WTC11 (cell line): ENCODE measurements at regions not wholly inside any gene's neighbourhood (a gene's known extent, or its start where the extent isn't known, plus 50 kb on each side); places are given as distances from the start of the nearest gene placed in this dataset.
"Not testable (repeated sequence)": the region's sequence is repeated elsewhere in the genome, so short reads cannot be mapped to it uniquely, and the experiment has no call there.

Source experiments
- ATAC-seq: fragments of 200-7000 bp; cut with Tn5 transposase; 2 replicates; pipeline ENCODE4 v1.10.0; 2021; ENCODE audit warnings: mild to moderate bottlenecking, moderate library complexity
- CTCF ChIA-PET: fragments of 300-600 bp; sonication (Branson Sonifier 250); formaldehyde crosslinking; loops from one replicate; lab custom pipeline; 2021; ENCODE audit warnings: antibody characterized with exemption; lab: Charles Lee
- POLR2A ChIA-PET: fragments of 350-600 bp; sonication (Branson Sonifier 250); formaldehyde crosslinking; loops from one replicate; lab custom pipeline; 2021; ENCODE audit warnings: antibody characterized with exemption; lab: Charles Lee
- DNase-seq: peaks from one replicate; pipeline ENCODE4 v3.0.0; 2021; ENCODE audit warnings: low spot score
- H3K27ac Mint-ChIP-seq: 2 replicates; pipeline ENCODE4 v1.8.0; 2021; ENCODE audit warnings: mixed read lengths
- H3K27me3 Mint-ChIP-seq: 2 replicates; pipeline ENCODE4 v1.8.0; 2021; ENCODE audit warnings: low read depth, mild to moderate bottlenecking, moderate library complexity, mixed read lengths
- H3K36me3 Mint-ChIP-seq: 2 replicates; pipeline ENCODE4 v1.8.0; 2021; ENCODE audit warnings: mixed read lengths
- H3K4me1 Mint-ChIP-seq: 2 replicates; pipeline ENCODE4 v1.8.0; 2022; ENCODE audit warnings: mixed read lengths
- H3K4me3 Mint-ChIP-seq: 2 replicates; pipeline ENCODE4 v1.8.0; 2021; ENCODE audit warnings: mild to moderate bottlenecking, moderate library complexity, mixed read lengths
- H3K9me3 Mint-ChIP-seq: 2 replicates; pipeline ENCODE4 v1.8.0; 2021; ENCODE audit warnings: mixed read lengths
- ATF1 ChIP-seq: sonication (generic); formaldehyde crosslinking; IDR thresholded peaks from 2 replicates; pipeline ENCODE4 v1.8.1; 2023; ENCODE audit warnings: mild to moderate bottlenecking, moderate library complexity, missing genetic modification reagents
- CBFB ChIP-seq: sonication (generic); formaldehyde crosslinking; IDR thresholded peaks from 2 replicates; pipeline ENCODE4 v1.8.1; 2022; ENCODE audit warnings: mild to moderate bottlenecking, low read depth, missing genetic modification reagents
- ELF4 ChIP-seq: sonication (generic); formaldehyde crosslinking; IDR thresholded peaks from 2 replicates; pipeline ENCODE4 v1.8.1; 2022; ENCODE audit warnings: low read depth, mild to moderate bottlenecking, moderate library complexity, missing genetic modification reagents
- GRHL2 ChIP-seq: fragments of 250-450 bp; sonication (Bioruptor Pico); IDR thresholded peaks from 2 replicates; pipeline ENCODE4 v1.8.0; 2022; ENCODE audit warnings: mild to moderate bottlenecking, moderate library complexity; ENCODE audit not compliant: insufficient replicate concordance, severe bottlenecking
- GTF2I ChIP-seq: fragments of 250-450 bp; sonication (Bioruptor Pico); conservative IDR thresholded peaks from 2 replicates; pipeline ENCODE4 v1.4.0; 2021; ENCODE audit warnings: mild to moderate bottlenecking
- HMGA2 ChIP-seq: fragments of 250-450 bp; sonication (Bioruptor Pico); IDR thresholded peaks from 2 replicates; pipeline ENCODE4 v1.4.0; 2021; ENCODE audit warnings: mild to moderate bottlenecking, moderate library complexity
- JAZF1 ChIP-seq: fragments of 250-450 bp; sonication (Bioruptor Pico); IDR thresholded peaks from 2 replicates; pipeline ENCODE4 v1.9.0; 2021; ENCODE audit warnings: moderate library complexity, mild to moderate bottlenecking, inconsistent platforms
- JUN ChIP-seq: sonication (generic); formaldehyde crosslinking; IDR thresholded peaks from 2 replicates; pipeline ENCODE4 v1.8.0; 2023; ENCODE audit warnings: mild to moderate bottlenecking, missing genetic modification reagents
- KAT7 ChIP-seq: sonication (generic); formaldehyde crosslinking; IDR thresholded peaks from 2 replicates; pipeline ENCODE4 v1.8.1; 2023; ENCODE audit warnings: missing genetic modification reagents, mild to moderate bottlenecking, borderline replicate concordance
- NR1H2 ChIP-seq: sonication (generic); formaldehyde crosslinking; IDR thresholded peaks from 2 replicates; pipeline ENCODE4 v1.9.0; 2021; ENCODE audit warnings: mild to moderate bottlenecking, moderate library complexity, missing genetic modification reagents
- SP1 ChIP-seq: sonication (generic); formaldehyde crosslinking; conservative IDR thresholded peaks from 2 replicates; pipeline ENCODE4 v1.8.1; 2022; ENCODE audit warnings: missing genetic modification reagents
- TEAD1 ChIP-seq: sonication (generic); formaldehyde crosslinking; IDR thresholded peaks from 2 replicates; pipeline ENCODE4 v1.8.0; 2022; ENCODE audit warnings: mild to moderate bottlenecking, missing genetic modification reagents
- TP53 ChIP-seq: sonication (generic); formaldehyde crosslinking; IDR thresholded peaks from 2 replicates; pipeline ENCODE4 v1.8.1; 2023; ENCODE audit warnings: mild to moderate bottlenecking, missing genetic modification reagents
- ZNF121 ChIP-seq: sonication (generic); formaldehyde crosslinking; IDR thresholded peaks from 2 replicates; pipeline ENCODE4 v1.8.0; 2023; ENCODE audit warnings: missing genetic modification reagents
- ZNF138 ChIP-seq: sonication (generic); formaldehyde crosslinking; conservative IDR thresholded peaks from 2 replicates; pipeline ENCODE4 v1.8.1; 2022; ENCODE audit warnings: mild to moderate bottlenecking, moderate library complexity, missing genetic modification reagents
- ZNF263 ChIP-seq: sonication (generic); formaldehyde crosslinking; IDR thresholded peaks from 2 replicates; pipeline ENCODE4 v1.8.1; 2022; ENCODE audit warnings: low read depth, mild to moderate bottlenecking, moderate library complexity, missing genetic modification reagents
- TF ChIP-seq, protein P1 (sequence below): sonication (generic); formaldehyde crosslinking; IDR thresholded peaks from 2 replicates; pipeline ENCODE4 v1.8.0; 2023; ENCODE audit warnings: mild to moderate bottlenecking, missing genetic modification reagents
- TF ChIP-seq, protein P2 (sequence below): sonication (generic); formaldehyde crosslinking; IDR thresholded peaks from 2 replicates; pipeline ENCODE4 v1.8.1; 2022; ENCODE audit warnings: low read depth, missing genetic modification reagents, borderline replicate concordance
- TF ChIP-seq, protein P3 (sequence below): sonication (generic); formaldehyde crosslinking; IDR thresholded peaks from 2 replicates; pipeline ENCODE4 v1.8.1; 2022; ENCODE audit warnings: mild to moderate bottlenecking, missing genetic modification reagents, moderate library complexity, borderline replicate concordance
- TF ChIP-seq, protein P4 (sequence below): fragments of 200-600 bp; IDR thresholded peaks from 2 replicates; pipeline ENCODE4 v1.8.0; 2022; ENCODE audit warnings: antibody characterized with exemption
- TF ChIP-seq, protein P5 (sequence below): sonication (generic); formaldehyde crosslinking; IDR thresholded peaks from 2 replicates; pipeline ENCODE4 v1.8.1; 2022; ENCODE audit warnings: low read depth, mild to moderate bottlenecking, moderate library complexity, missing genetic modification reagents, borderline replicate concordance
- TF ChIP-seq, protein P6 (sequence below): sonication (generic); formaldehyde crosslinking; IDR thresholded peaks from 2 replicates; pipeline ENCODE4 v1.8.1; 2023; ENCODE audit warnings: mild to moderate bottlenecking, missing genetic modification reagents, moderate library complexity

DNA sequence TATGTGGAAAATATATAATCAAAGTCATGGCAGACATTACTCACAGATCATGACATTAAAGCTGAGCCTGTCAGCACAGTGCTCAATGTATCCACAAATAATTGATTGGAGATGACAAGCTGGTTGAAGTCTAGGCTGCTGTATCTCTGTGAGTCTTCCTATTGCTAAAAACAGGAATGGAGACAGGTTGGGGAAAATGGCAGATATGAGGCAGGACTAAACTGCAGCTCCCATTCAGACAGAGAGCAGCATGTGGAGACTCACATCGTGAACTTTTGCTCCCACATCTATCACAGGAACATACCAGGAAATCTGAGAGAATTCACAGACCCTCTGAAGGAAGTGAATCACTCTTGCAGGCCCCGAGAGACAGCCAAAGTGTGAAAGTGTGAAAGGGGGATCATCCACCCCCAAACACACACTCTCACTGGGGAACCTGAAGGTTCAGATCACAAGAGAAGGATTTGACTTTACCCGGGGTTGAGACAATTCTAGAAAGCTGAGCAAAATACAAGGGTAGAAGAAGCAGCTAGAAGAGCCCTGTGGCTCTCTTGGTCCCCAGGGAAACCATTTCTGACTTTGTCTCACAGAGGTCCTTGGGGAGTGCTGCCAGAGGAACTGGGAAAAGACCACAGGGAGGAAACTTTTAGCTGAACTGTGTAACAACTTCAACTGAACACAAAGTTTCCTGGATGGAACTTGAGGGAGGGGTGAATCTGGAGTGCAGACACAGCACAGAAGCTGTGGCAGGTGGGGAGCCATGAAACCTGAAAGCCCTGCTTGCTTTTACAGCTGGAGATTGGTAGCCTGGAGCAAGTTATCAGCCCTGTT lies 173.4 kb downstream of the S1PR1 start (continued):
- TF ChIP-seq ZNF121 (CRISPR knock-in tag): no peak
- TF ChIP-seq CBFB (CRISPR knock-in tag): no peak
- TF ChIP-seq NR1H2: no peak
- TF ChIP-seq GTF2I (CRISPR knock-in tag): no peak
- TF ChIP-seq KAT7 (CRISPR knock-in tag): no peak

DNA sequence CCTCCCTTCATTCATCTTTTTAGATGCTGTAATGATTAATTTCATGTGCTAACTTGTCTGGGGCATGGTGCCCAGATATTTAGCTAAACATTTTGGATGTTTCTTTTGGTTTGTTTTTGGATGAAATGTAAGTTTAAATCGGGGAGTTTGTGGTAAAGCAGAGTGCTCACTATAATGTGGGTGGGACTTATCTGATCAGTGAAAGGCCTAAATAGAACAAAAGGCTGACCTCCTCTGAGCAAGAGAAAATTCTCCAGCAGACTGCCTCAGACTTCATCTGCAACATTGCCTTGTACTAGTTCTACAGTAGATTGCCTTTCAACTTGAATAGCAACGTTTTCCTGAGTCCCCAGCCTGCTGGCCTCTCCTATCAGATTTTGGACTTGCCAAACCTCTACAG lies 183.6 kb downstream of the S1PR1 start:
- H3K4me1 Mint-ChIP-seq: no peaks in the 10 kb centered on the region
- ChIA-PET CTCF (no interaction called here), POLR2A (no interaction called here)
- H3K4me3 Mint-ChIP-seq: no peak overlapping the region
- no peaks in the 10 kb centered on the region for H3K27me3 Mint-ChIP-seq
- no peak for ATAC-seq
- peaks cover 13% of the 10 kb centered on the region for H3K9me3 Mint-ChIP-seq
- H3K27ac Mint-ChIP-seq: no peak overlapping the region
- peaks cover 3% of the 10 kb centered on the region; the same call in 1 of the 2 replicates for H3K36me3 Mint-ChIP-seq
- TF ChIP-seq, protein P1, sequence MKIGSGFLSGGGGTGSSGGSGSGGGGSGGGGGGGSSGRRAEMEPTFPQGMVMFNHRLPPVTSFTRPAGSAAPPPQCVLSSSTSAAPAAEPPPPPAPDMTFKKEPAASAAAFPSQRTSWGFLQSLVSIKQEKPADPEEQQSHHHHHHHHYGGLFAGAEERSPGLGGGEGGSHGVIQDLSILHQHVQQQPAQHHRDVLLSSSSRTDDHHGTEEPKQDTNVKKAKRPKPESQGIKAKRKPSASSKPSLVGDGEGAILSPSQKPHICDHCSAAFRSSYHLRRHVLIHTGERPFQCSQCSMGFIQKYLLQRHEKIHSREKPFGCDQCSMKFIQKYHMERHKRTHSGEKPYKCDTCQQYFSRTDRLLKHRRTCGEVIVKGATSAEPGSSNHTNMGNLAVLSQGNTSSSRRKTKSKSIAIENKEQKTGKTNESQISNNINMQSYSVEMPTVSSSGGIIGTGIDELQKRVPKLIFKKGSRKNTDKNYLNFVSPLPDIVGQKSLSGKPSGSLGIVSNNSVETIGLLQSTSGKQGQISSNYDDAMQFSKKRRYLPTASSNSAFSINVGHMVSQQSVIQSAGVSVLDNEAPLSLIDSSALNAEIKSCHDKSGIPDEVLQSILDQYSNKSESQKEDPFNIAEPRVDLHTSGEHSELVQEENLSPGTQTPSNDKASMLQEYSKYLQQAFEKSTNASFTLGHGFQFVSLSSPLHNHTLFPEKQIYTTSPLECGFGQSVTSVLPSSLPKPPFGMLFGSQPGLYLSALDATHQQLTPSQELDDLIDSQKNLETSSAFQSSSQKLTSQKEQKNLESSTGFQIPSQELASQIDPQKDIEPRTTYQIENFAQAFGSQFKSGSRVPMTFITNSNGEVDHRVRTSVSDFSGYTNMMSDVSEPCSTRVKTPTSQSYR (CRISPR knock-in tag): no peak
- TF ChIP-seq ATF1 (no peak), JUN (CRISPR knock-in tag) (no peak), TP53 (CRISPR knock-in tag) (no peak), GRHL2 (CRISPR knock-in tag) (no peak), ZNF138 (CRISPR knock-in tag) (no peak), ELF4 (CRISPR knock-in tag) (no peak), ZNF263 (no peak), SP1 (CRISPR knock-in tag) (no peak), TEAD1 (no peak), HMGA2 (no peak), JAZF1 (no peak)
- TF ChIP-seq, protein P2, sequence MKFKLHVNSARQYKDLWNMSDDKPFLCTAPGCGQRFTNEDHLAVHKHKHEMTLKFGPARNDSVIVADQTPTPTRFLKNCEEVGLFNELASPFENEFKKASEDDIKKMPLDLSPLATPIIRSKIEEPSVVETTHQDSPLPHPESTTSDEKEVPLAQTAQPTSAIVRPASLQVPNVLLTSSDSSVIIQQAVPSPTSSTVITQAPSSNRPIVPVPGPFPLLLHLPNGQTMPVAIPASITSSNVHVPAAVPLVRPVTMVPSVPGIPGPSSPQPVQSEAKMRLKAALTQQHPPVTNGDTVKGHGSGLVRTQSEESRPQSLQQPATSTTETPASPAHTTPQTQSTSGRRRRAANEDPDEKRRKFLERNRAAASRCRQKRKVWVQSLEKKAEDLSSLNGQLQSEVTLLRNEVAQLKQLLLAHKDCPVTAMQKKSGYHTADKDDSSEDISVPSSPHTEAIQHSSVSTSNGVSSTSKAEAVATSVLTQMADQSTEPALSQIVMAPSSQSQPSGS (CRISPR knock-in tag): no peak
- TF ChIP-seq, protein P3, sequence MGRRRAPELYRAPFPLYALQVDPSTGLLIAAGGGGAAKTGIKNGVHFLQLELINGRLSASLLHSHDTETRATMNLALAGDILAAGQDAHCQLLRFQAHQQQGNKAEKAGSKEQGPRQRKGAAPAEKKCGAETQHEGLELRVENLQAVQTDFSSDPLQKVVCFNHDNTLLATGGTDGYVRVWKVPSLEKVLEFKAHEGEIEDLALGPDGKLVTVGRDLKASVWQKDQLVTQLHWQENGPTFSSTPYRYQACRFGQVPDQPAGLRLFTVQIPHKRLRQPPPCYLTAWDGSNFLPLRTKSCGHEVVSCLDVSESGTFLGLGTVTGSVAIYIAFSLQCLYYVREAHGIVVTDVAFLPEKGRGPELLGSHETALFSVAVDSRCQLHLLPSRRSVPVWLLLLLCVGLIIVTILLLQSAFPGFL (CRISPR knock-in tag): no peak
- TF ChIP-seq, protein P4, sequence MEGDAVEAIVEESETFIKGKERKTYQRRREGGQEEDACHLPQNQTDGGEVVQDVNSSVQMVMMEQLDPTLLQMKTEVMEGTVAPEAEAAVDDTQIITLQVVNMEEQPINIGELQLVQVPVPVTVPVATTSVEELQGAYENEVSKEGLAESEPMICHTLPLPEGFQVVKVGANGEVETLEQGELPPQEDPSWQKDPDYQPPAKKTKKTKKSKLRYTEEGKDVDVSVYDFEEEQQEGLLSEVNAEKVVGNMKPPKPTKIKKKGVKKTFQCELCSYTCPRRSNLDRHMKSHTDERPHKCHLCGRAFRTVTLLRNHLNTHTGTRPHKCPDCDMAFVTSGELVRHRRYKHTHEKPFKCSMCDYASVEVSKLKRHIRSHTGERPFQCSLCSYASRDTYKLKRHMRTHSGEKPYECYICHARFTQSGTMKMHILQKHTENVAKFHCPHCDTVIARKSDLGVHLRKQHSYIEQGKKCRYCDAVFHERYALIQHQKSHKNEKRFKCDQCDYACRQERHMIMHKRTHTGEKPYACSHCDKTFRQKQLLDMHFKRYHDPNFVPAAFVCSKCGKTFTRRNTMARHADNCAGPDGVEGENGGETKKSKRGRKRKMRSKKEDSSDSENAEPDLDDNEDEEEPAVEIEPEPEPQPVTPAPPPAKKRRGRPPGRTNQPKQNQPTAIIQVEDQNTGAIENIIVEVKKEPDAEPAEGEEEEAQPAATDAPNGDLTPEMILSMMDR: no peak
- TF ChIP-seq, protein P5, sequence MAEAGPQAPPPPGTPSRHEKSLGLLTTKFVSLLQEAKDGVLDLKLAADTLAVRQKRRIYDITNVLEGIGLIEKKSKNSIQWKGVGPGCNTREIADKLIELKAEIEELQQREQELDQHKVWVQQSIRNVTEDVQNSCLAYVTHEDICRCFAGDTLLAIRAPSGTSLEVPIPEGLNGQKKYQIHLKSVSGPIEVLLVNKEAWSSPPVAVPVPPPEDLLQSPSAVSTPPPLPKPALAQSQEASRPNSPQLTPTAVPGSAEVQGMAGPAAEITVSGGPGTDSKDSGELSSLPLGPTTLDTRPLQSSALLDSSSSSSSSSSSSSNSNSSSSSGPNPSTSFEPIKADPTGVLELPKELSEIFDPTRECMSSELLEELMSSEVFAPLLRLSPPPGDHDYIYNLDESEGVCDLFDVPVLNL (CRISPR knock-in tag): no peak
- TF ChIP-seq, protein P6, sequence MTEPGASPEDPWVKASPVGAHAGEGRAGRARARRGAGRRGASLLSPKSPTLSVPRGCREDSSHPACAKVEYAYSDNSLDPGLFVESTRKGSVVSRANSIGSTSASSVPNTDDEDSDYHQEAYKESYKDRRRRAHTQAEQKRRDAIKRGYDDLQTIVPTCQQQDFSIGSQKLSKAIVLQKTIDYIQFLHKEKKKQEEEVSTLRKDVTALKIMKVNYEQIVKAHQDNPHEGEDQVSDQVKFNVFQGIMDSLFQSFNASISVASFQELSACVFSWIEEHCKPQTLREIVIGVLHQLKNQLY (CRISPR knock-in tag): no peak
- no peak for DNase-seq

DNA sequence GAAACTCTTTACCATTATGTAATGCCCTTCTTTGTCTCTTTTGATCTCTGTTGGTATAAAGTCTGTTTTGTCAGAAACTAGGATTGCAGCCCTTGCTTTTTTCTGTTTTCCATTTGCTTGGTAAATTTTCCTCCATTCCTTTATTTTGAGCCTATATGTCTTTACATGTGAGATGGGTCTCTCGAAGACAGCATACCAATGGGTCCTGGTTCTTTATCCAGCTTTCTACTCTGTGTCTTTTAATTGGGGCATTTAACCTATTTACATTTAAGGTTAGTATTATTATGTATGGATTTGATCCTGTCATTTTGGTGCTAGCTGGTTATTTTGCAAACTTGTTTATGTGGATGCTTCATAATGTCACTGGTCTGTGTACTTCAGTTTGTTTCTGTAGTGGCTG lies 191.3 kb downstream of the S1PR1 start:
- H3K27ac Mint-ChIP-seq, DNase-seq, H3K4me1 Mint-ChIP-seq, H3K27me3 Mint-ChIP-seq, H3K4me3 Mint-ChIP-seq, CTCF ChIA-PET, ATAC-seq, POLR2A ChIA-PET: not testable (repeated sequence)
- peaks cover 10% of the 10 kb centered on the region for H3K36me3 Mint-ChIP-seq
- peaks cover 26% of the 10 kb centered on the region for H3K9me3 Mint-ChIP-seq
